ENCODE measurements at regions not wholly inside any gene's neighbourhood (a gene's known extent, or its start where the extent isn't known, plus 50 kb on each side); places are given as distances from the start of the nearest gene placed in this dataset.

GRCh38 chr17:72434991-72435618, 314.3 kb downstream of the SOX9 start:
- Histone ChIP-seq H3K9me2 (replicated peaks; ENCODE audit: insufficient read depth, low read length) (no peaks in the 10 kb centered on the region), H3K36me3 (ENCODE audit: low read length) (no peaks in the 10 kb centered on the region), H3K4me3 (ENCODE audit: insufficient read depth, low read length, poor library complexity, severe bottlenecking) (no peak overlapping the region), H3K4me2 (ENCODE audit: low read depth, low read length, poor library complexity, severe bottlenecking) (no peak overlapping the region), H3K79me2 (ENCODE audit: insufficient read depth, low read length) (no peaks in the 10 kb centered on the region), H3K9me3 (ENCODE audit: insufficient read depth, low read length) (no peaks in the 10 kb centered on the region), H3F3A (ENCODE audit: insufficient read depth) (no peaks in the 10 kb centered on the region), H4K20me1 (ENCODE audit: low read depth, low read length) (no peaks in the 10 kb centered on the region), H3K27ac (ENCODE audit: low read depth, low read length) (no peak overlapping the region), H3K9ac (ENCODE audit: low read length) (no peak overlapping the region), H3K27me3 (ENCODE audit: low read length) (no peaks in the 10 kb centered on the region), H2AFZ (ENCODE audit: low read depth, low read length, severe bottlenecking) (no peak overlapping the region)
- no peak for TF ChIP-seq CTCF (IDR thresholded peaks at IDR 0.05; ENCODE audit: insufficient read depth, low read length, poor library complexity, severe bottlenecking)
- TF ChIP-seq EZH2phosphoT487 (conservative IDR thresholded peaks at IDR 0.05; ENCODE audit: low read length) = no peak

GRCh38 chr17:72438783-72439182, 318.0 kb downstream of the SOX9 start:
- Histone ChIP-seq H3K4me2 (ENCODE audit: low read depth, low read length, poor library complexity, severe bottlenecking) (no peak overlapping the region), H3K79me2 (ENCODE audit: insufficient read depth, low read length) (no peaks in the 10 kb centered on the region), H2AFZ (ENCODE audit: low read depth, low read length, severe bottlenecking) (no peak overlapping the region), H4K20me1 (ENCODE audit: low read depth, low read length) (no peaks in the 10 kb centered on the region), H3K4me3 (ENCODE audit: insufficient read depth, low read length, poor library complexity, severe bottlenecking) (no peak overlapping the region), H3K9me2 (replicated peaks; ENCODE audit: insufficient read depth, low read length) (no peaks in the 10 kb centered on the region), H3K9ac (ENCODE audit: low read length) (no peak overlapping the region), H3K27me3 (ENCODE audit: low read length) (no peaks in the 10 kb centered on the region), H3K27ac (ENCODE audit: low read depth, low read length) (no peak overlapping the region), H3F3A (ENCODE audit: insufficient read depth) (no peaks in the 10 kb centered on the region), H3K36me3 (ENCODE audit: low read length) (no peaks in the 10 kb centered on the region), H3K9me3 (ENCODE audit: insufficient read depth, low read length) (no peaks in the 10 kb centered on the region)
- TF ChIP-seq EZH2phosphoT487 (conservative IDR thresholded peaks at IDR 0.05; ENCODE audit: low read length) (no peak), CTCF (IDR thresholded peaks at IDR 0.05; ENCODE audit: insufficient read depth, low read length, poor library complexity, severe bottlenecking) (no peak)

GRCh38 chr17:72439893-72440502, 319.2 kb downstream of the SOX9 start:
- Histone ChIP-seq H4K20me1 (ENCODE audit: low read depth, low read length) (no peaks in the 10 kb centered on the region), H3K27me3 (ENCODE audit: low read length) (no peaks in the 10 kb centered on the region), H3K9me2 (replicated peaks; ENCODE audit: insufficient read depth, low read length) (no peaks in the 10 kb centered on the region), H3K27ac (ENCODE audit: low read depth, low read length) (no peak overlapping the region), H2AFZ (ENCODE audit: low read depth, low read length, severe bottlenecking) (no peak overlapping the region), H3K36me3 (ENCODE audit: low read length) (no peaks in the 10 kb centered on the region), H3K9me3 (ENCODE audit: insufficient read depth, low read length) (no peaks in the 10 kb centered on the region), H3K4me2 (ENCODE audit: low read depth, low read length, poor library complexity, severe bottlenecking) (no peak overlapping the region), H3K4me3 (ENCODE audit: insufficient read depth, low read length, poor library complexity, severe bottlenecking) (no peak overlapping the region), H3K9ac (ENCODE audit: low read length) (no peak overlapping the region), H3F3A (ENCODE audit: insufficient read depth) (no peaks in the 10 kb centered on the region), H3K79me2 (ENCODE audit: insufficient read depth, low read length) (no peaks in the 10 kb centered on the region)
- no peak for TF ChIP-seq EZH2phosphoT487 (conservative IDR thresholded peaks at IDR 0.05; ENCODE audit: low read length)
- TF ChIP-seq CTCF (IDR thresholded peaks at IDR 0.05; ENCODE audit: insufficient read depth, low read length, poor library complexity, severe bottlenecking) = no peak
